ENCODE measurements at regions not wholly inside any gene's neighbourhood (a gene's known extent, or its start where the extent isn't known, plus 50 kb on each side); places are given as distances from the start of the nearest gene placed in this dataset.
A peak's percentile ranks its signal among the peaks of the same experiment; 100 is the strongest.

GRCh38 chr1:29631836-29632805, 395.8 kb downstream of the PTPRU start:
- intact Hi-C loops (cut with DNase I; ENCODE audit: low total_unique reads) = no loop called here
- WGBS, 5 donors = 56 to 74% (median 58%) methylated on average over 4 to 9 of the region's 9 CpGs

DNA sequence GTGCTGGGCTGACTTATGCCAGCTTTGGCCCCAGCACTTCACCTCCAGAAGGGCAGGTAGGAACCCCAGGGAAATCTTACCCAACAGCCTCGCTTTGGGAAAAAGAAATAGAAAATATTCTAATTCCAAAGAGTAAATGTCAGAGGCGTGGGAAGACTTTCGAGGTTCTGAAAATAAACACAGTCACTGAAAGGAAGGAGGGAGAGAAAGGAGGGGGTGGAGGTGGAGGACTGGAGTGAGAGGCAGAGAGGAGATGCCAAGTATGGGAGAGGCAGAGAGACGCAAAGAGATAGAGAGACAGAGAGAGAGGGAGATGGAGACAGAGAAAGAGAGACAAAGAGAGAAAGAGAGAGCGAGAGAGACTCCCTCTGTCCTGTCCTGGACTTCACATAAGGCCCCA, 395.0 kb downstream of the PTPRU start:
- peaks cover 0 to 30% (median 0%) of the 10 kb centered on the region in 7 donors for H3K27me3 ChIP-seq (replicated peaks in 1 of 7)
- peaks cover 0 to 7% (median 0%) of the 10 kb centered on the region in 6 donors for H3K4me1 ChIP-seq
- 77 to 86% (median 84%) methylated on average over 5 of the region's 5 CpGs for WGBS, 5 donors
- intact Hi-C loops (cut with DNase I; ENCODE audit: low total_unique reads) = no loop called here
- H3K4me3 ChIP-seq = no peak overlapping the region
- no peaks in the 10 kb centered on the region for H3K36me3 ChIP-seq
- H3K27ac ChIP-seq = no peak overlapping the region
- TF ChIP-seq POLR2AphosphoS5 (IDR thresholded peaks at IDR 0.05) (no peak), POLR2A (IDR thresholded peaks at IDR 0.05) (no peak)
- TF ChIP-seq, protein P1, sequence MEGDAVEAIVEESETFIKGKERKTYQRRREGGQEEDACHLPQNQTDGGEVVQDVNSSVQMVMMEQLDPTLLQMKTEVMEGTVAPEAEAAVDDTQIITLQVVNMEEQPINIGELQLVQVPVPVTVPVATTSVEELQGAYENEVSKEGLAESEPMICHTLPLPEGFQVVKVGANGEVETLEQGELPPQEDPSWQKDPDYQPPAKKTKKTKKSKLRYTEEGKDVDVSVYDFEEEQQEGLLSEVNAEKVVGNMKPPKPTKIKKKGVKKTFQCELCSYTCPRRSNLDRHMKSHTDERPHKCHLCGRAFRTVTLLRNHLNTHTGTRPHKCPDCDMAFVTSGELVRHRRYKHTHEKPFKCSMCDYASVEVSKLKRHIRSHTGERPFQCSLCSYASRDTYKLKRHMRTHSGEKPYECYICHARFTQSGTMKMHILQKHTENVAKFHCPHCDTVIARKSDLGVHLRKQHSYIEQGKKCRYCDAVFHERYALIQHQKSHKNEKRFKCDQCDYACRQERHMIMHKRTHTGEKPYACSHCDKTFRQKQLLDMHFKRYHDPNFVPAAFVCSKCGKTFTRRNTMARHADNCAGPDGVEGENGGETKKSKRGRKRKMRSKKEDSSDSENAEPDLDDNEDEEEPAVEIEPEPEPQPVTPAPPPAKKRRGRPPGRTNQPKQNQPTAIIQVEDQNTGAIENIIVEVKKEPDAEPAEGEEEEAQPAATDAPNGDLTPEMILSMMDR (IDR thresholded peaks at IDR 0.05 in 8 of 11, conservative IDR thresholded peaks at IDR 0.05 in 3 of 11) = no peak
- H3K9me3 ChIP-seq = peaks cover 0 to 12% (median 9%) of the 10 kb centered on the region in 8 donors
- DNase-seq = no peak

More at GRCh38 chr1:29631836-29632805, 395.8 kb downstream of the PTPRU start:
- Histone ChIP-seq H3K27ac (no peak overlapping the region), H3K36me3 (no peaks in the 10 kb centered on the region), H3K4me3 (no peak overlapping the region), H3K9me3 (peaks cover 0 to 12% (median 9%) of the 10 kb centered on the region in 8 donors), H3K4me1 (peaks cover 0 to 7% (median 0%) of the 10 kb centered on the region in 6 donors), H3K27me3 (replicated peaks in 1 of 7) (peaks cover 0 to 25% (median 0%) of the 10 kb centered on the region in 7 donors)
- TF ChIP-seq, protein P1 (IDR thresholded peaks at IDR 0.05 in 8 of 11, conservative IDR thresholded peaks at IDR 0.05 in 3 of 11) = no peak
- TF ChIP-seq POLR2A (IDR thresholded peaks at IDR 0.05) (no peak), POLR2AphosphoS5 (IDR thresholded peaks at IDR 0.05) (no peak)
- peak; percentile 11 for DNase-seq

DNA sequence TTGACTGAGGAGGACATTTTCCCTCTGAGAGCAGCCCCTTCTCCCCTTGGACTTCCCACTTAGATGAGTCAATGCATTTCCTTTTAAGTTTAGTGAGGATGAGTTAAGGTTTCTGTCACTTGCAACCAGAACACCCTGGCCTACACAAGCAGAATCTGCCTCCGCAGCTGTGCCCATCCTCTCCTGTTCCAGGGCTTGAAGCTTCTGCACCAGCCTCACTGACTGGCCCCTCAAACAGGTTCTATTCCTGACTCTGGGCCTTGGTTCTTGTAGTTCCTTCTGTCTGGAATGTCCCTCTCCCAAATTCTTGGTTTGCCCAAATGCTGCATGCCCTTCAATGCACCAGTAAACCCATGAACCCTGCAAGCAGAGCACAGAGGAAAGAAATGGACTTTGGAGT, 394.4 kb downstream of the PTPRU start:
- Histone ChIP-seq H3K27ac (no peak overlapping the region), H3K9me3 (peaks cover 0 to 12% (median 9%) of the 10 kb centered on the region in 8 donors), H3K36me3 (no peaks in the 10 kb centered on the region), H3K27me3 (replicated peaks in 1 of 7) (peaks cover 0 to 31% (median 0%) of the 10 kb centered on the region in 7 donors), H3K4me3 (no peak overlapping the region), H3K4me1 (peaks cover 0 to 7% (median 0%) of the 10 kb centered on the region in 6 donors)
- WGBS, 5 donors = 87 to 100% (median 100%) methylated on average over 1 of the region's 1 CpG
- intact Hi-C loops (cut with DNase I; ENCODE audit: low total_unique reads) = no loop called here
- DNase-seq = no peak
- TF ChIP-seq POLR2AphosphoS5 (IDR thresholded peaks at IDR 0.05) (no peak), POLR2A (IDR thresholded peaks at IDR 0.05) (no peak)
- TF ChIP-seq, protein P1 (IDR thresholded peaks at IDR 0.05 in 8 of 11, conservative IDR thresholded peaks at IDR 0.05 in 3 of 11) = no peak

Measured in spleen (tissue), 11 donors.